H1 (cell line): ENCODE measurements at regions not wholly inside any gene's neighbourhood (a gene's known extent, or its start where the extent isn't known, plus 50 kb on each side); places are given as distances from the start of the nearest gene placed in this dataset.

Experiments used
- CTCF ChIA-PET: fragments of 300-600 bp; sonication (Branson Sonifier 250); formaldehyde crosslinking; loops from one replicate; lab custom pipeline; 2021; ENCODE audit not compliant: partially characterized antibody; lab: Charles Lee
- POLR2A ChIA-PET: fragments of 300-600 bp; sonication (Branson Sonifier 250); formaldehyde crosslinking; loops from one replicate; lab custom pipeline; 2021; ENCODE audit warnings: inconsistent platforms; ENCODE audit not compliant: partially characterized antibody; lab: Charles Lee
- DNase-seq, 2 experiments: peaks; one replicate each; pipeline versions ENCODE4 v3.0.0 to v3.0.0-alpha.2; 2010 to 2022; ENCODE audit warnings: low spot score in 2 of 2, low read depth in 1 of 2, mixed read lengths in 1 of 2
- FAIRE-seq: peaks from 2 replicates; lab custom pipeline; 2011; peaks lifted over from hg19 to GRCh38; lab: Jason Lieb, UNC
- H2AFZ ChIP-seq: 2 replicates; pipeline ENCODE4 v1.8.1; 2012; ENCODE audit warnings: low read length, inconsistent platforms
- H2AK5ac ChIP-seq: 2 replicates; pipeline ENCODE4 v1.6.1; 2013; ENCODE audit warnings: low read depth, low read length
- H2BK120ac ChIP-seq: replicated peaks from 2 replicates; pipeline ENCODE3; 2013; ENCODE audit warnings: low read depth, low read length, inconsistent platforms
- H2BK12ac ChIP-seq: 2 replicates; pipeline ENCODE4 v1.6.1; 2013; ENCODE audit warnings: low read depth, low read length
- H2BK15ac ChIP-seq: 2 replicates; pipeline ENCODE4 v1.6.1; 2013; ENCODE audit warnings: low read length
- H2BK20ac ChIP-seq: 2 replicates; pipeline ENCODE4 v1.6.1; 2013; ENCODE audit warnings: low read length
- H2BK5ac ChIP-seq: 2 replicates; pipeline ENCODE4 v1.6.1; 2013; ENCODE audit warnings: low read depth, low read length
- H3K14ac ChIP-seq: 2 replicates; pipeline ENCODE4 v1.6.1; 2013; ENCODE audit warnings: inconsistent platforms; ENCODE audit not compliant: insufficient read length
- H3K18ac ChIP-seq: 2 replicates; pipeline ENCODE4 v1.6.1; 2013; ENCODE audit warnings: low read length; ENCODE audit errors: extremely low read depth
- H3K23ac ChIP-seq: 2 replicates; pipeline ENCODE4 v1.6.1; 2013; ENCODE audit warnings: inconsistent platforms; ENCODE audit not compliant: insufficient read length
- H3K23me2 ChIP-seq: 2 replicates; pipeline ENCODE4 v1.6.1; 2013; ENCODE audit warnings: low read depth, low read length
- H3K27ac ChIP-seq: 2 replicates; pipeline ENCODE4 v1.6.1; 2011; ENCODE audit warnings: low read depth, low read length, inconsistent platforms
- H3K27me3 ChIP-seq, 4 experiments: replicated peaks in 1 of 4; 1 replicate in 1 of 4; 2 replicates in 3 of 4; pipeline versions ENCODE4 v1.6.1 to v1.8.1; 2011 to 2013; ENCODE audit warnings: low read length in 3 of 4, mild to moderate bottlenecking in 3 of 4, inconsistent platforms in 2 of 4, mixed read lengths in 2 of 4, moderate library complexity in 1 of 4; ENCODE audit not compliant: control insufficient read depth in 3 of 4, insufficient read depth in 3 of 4; ENCODE audit errors: extremely low read depth in 1 of 4
- H3K36me3 ChIP-seq, 4 experiments: 2 replicates each; pipeline versions ENCODE4 v1.6.1 to v1.8.1; 2011 to 2013; ENCODE audit warnings: mild to moderate bottlenecking in 4 of 4, low read length in 3 of 4, moderate library complexity in 2 of 4, control low read depth in 1 of 4, inconsistent platforms in 1 of 4; ENCODE audit not compliant: insufficient read depth in 4 of 4, control insufficient read depth in 2 of 4
- H3K4ac ChIP-seq: replicated peaks from 2 replicates; pipeline ENCODE3; 2013; ENCODE audit warnings: low read length, low read depth, mixed read lengths, inconsistent platforms; ENCODE audit not compliant: insufficient read length
- H3K4me1 ChIP-seq, 4 experiments: replicated peaks in 1 of 4; 1 replicate in 1 of 4; 2 replicates in 3 of 4; pipeline versions ENCODE4 v1.6.1 to v1.8.1; 2011 to 2013; ENCODE audit warnings: low read length in 3 of 4, inconsistent platforms in 2 of 4, mixed read lengths in 1 of 4; ENCODE audit not compliant: insufficient read depth in 4 of 4, control insufficient read depth in 3 of 4
- H3K4me2 ChIP-seq, 2 experiments: 2 replicates each; pipeline versions ENCODE4 v1.6.1 to v1.8.1; 2011 to 2013; ENCODE audit warnings: low read depth in 2 of 2, low read length in 2 of 2, control low read depth in 1 of 2, inconsistent platforms in 1 of 2, mild to moderate bottlenecking in 1 of 2; ENCODE audit not compliant: insufficient read depth in 1 of 2
- H3K4me3 ChIP-seq, 4 experiments: fragments of 200-600, 300-600 bp in 1 of 4; sonication (generic), shearing (Covaris generic), sonication (Bioruptor Twin) in 1 of 4; 2 replicates each; pipeline versions ENCODE4 v1.5.1 to v1.8.1; 2011 to 2016; ENCODE audit warnings: low read length in 4 of 4, low read depth in 3 of 4, control low read depth in 2 of 4, inconsistent platforms in 2 of 4, mild to moderate bottlenecking in 2 of 4, mixed read lengths in 1 of 4, moderate library complexity in 1 of 4; ENCODE audit not compliant: insufficient read depth in 2 of 4; ENCODE audit errors: extremely low read depth in 1 of 4
- H3K56ac ChIP-seq: replicated peaks from 2 replicates; pipeline ENCODE3; 2013; ENCODE audit warnings: low read depth, mild to moderate bottlenecking, mixed read lengths, low read length, inconsistent platforms; ENCODE audit not compliant: insufficient read length
- H3K79me1 ChIP-seq: 2 replicates; pipeline ENCODE4 v1.6.1; 2013; ENCODE audit warnings: low read depth, low read length, control low read depth
- H3K79me2 ChIP-seq, 2 experiments: 2 replicates each; pipeline versions ENCODE4 v1.6.1 to v1.8.1; 2012 to 2013; ENCODE audit warnings: low read length in 2 of 2, mild to moderate bottlenecking in 2 of 2, inconsistent platforms in 1 of 2; ENCODE audit not compliant: insufficient read depth in 2 of 2, control insufficient read depth in 1 of 2
- H3K9ac ChIP-seq, 4 experiments: replicated peaks in 1 of 4; 1 replicate in 1 of 4; 2 replicates in 3 of 4; pipeline versions ENCODE4 v1.6.1 to v1.8.1; 2011 to 2013; ENCODE audit warnings: low read depth in 3 of 4, low read length in 3 of 4, control low read depth in 2 of 4, mild to moderate bottlenecking in 2 of 4, moderate library complexity in 2 of 4, inconsistent platforms in 1 of 4; ENCODE audit errors: extremely low read depth in 1 of 4
- H3K9me3 ChIP-seq, 2 experiments: 2 replicates each; pipeline versions ENCODE4 v1.6.1 to v1.8.1; 2012 to 2013; ENCODE audit warnings: mild to moderate bottlenecking in 2 of 2, moderate library complexity in 2 of 2, control low read depth in 1 of 2, inconsistent platforms in 1 of 2, low read depth in 1 of 2, low read length in 1 of 2, mixed read lengths in 1 of 2; ENCODE audit not compliant: insufficient read depth in 2 of 2
- H4K20me1 ChIP-seq, 2 experiments: replicated peaks in 1 of 2; 2 replicates each; pipeline versions ENCODE3 to v1.8.1; 2011 to 2013; ENCODE audit warnings: inconsistent platforms in 2 of 2, low read length in 2 of 2, mild to moderate bottlenecking in 1 of 2; ENCODE audit not compliant: insufficient read depth in 2 of 2, control insufficient read depth in 1 of 2
- H4K5ac ChIP-seq: 2 replicates; pipeline ENCODE4 v1.6.1; 2013; ENCODE audit warnings: low read length, low read depth, mixed read lengths, inconsistent platforms; ENCODE audit not compliant: insufficient read length
- H4K8ac ChIP-seq: 2 replicates; pipeline ENCODE4 v1.8.0; 2013; ENCODE audit warnings: mild to moderate bottlenecking, moderate library complexity, low read length, inconsistent platforms; ENCODE audit not compliant: insufficient read depth; ENCODE audit errors: extremely low read depth
- H4K91ac ChIP-seq: replicated peaks from 2 replicates; pipeline ENCODE3; 2013; ENCODE audit warnings: low read length, mixed read lengths, inconsistent platforms; ENCODE audit not compliant: insufficient read length
- ASH2L ChIP-seq: fragments of 200-600, 300-600 bp; sonication (generic); IDR thresholded peaks from one replicate; pipeline ENCODE4 v1.7.1; 2017; ENCODE audit warnings: low read length
- CHD1 ChIP-seq: IDR thresholded peaks from 2 replicates; pipeline ENCODE4 v1.6.1; 2012; ENCODE audit warnings: low read depth, low read length, improper control_type of control experiment
- CHD2 ChIP-seq: IDR thresholded peaks from 2 replicates; pipeline ENCODE4 v1.6.1; 2012; ENCODE audit warnings: low read length, improper control_type of control experiment
- CTCF ChIP-seq, 3 experiments: IDR thresholded peaks; 1 replicate in 2 of 3; 2 replicates in 1 of 3; pipeline versions ENCODE4 v1.5.1 to v1.6.1; 2011; ENCODE audit warnings: low read length in 3 of 3, mild to moderate bottlenecking in 3 of 3, inconsistent platforms in 2 of 3, low read depth in 1 of 3, moderate library complexity in 1 of 3; ENCODE audit not compliant: insufficient read depth in 1 of 3; ENCODE audit errors: control extremely low read depth in 1 of 3
- EGR1 ChIP-seq: IDR thresholded peaks from 2 replicates; pipeline ENCODE4 v1.6.1; 2011; ENCODE audit warnings: low read depth, low read length, borderline replicate concordance
- FOSL1 ChIP-seq: IDR thresholded peaks from 2 replicates; pipeline ENCODE4 v1.6.1; 2011; ENCODE audit warnings: mild to moderate bottlenecking, low read depth, low read length, moderate library complexity; ENCODE audit not compliant: insufficient read depth
- JUN ChIP-seq: IDR thresholded peaks from 2 replicates; pipeline ENCODE4 v1.6.1; 2011; ENCODE audit warnings: low read depth, mild to moderate bottlenecking, improper control_type of control experiment, low read length
- JUND ChIP-seq: IDR thresholded peaks from 2 replicates; pipeline ENCODE4 v1.6.1; 2011; ENCODE audit warnings: mild to moderate bottlenecking, improper control_type of control experiment, low read length
- POLR2A ChIP-seq, 2 experiments: IDR thresholded peaks; 1 replicate in 1 of 2; 2 replicates in 1 of 2; pipeline ENCODE4 v1.6.1; 2011; ENCODE audit warnings: low read depth in 2 of 2, low read length in 2 of 2, mild to moderate bottlenecking in 2 of 2; ENCODE audit errors: control extremely low read depth in 1 of 2
- RXRA ChIP-seq: IDR thresholded peaks from 2 replicates; pipeline ENCODE4 v1.6.1; 2011; ENCODE audit warnings: low read depth, mild to moderate bottlenecking, low read length, moderate library complexity; ENCODE audit not compliant: insufficient read depth
- SIRT6 ChIP-seq: IDR thresholded peaks from one replicate; pipeline ENCODE4 v1.7.1; 2012; ENCODE audit warnings: low read length, inconsistent platforms
- SRF ChIP-seq: IDR thresholded peaks from 2 replicates; pipeline ENCODE4 v1.6.1; 2011; ENCODE audit warnings: mild to moderate bottlenecking, low read depth, low read length, moderate library complexity
- TAF1 ChIP-seq: IDR thresholded peaks from 2 replicates; pipeline ENCODE4 v1.6.1; 2011; ENCODE audit warnings: mild to moderate bottlenecking, low read depth, low read length
- WGBS, 2 experiments: shearing (Covaris generic) in 1 of 2; methylation state at CpG; one replicate each; pipeline versions ENCODE4 v1.1.6 to v1.1.7; 2013 to 2015; ENCODE audit warnings: low lambda C conversion rate in 2 of 2, mixed read lengths in 2 of 2, inconsistent platforms in 1 of 2, low coverage in 1 of 2, missing lambda C conversion rate in 1 of 2; ENCODE audit not compliant: insufficient replicate concordance in 2 of 2, insufficient coverage in 1 of 2, insufficient read length in 1 of 2; ENCODE audit errors: extremely low coverage in 1 of 2, missing lambda C conversion rate in 1 of 2; 5-methylcytosine and 5-hydroxymethylcytosine counted together
- TF ChIP-seq, protein P1 (sequence below): IDR thresholded peaks from 2 replicates; pipeline ENCODE4 v1.6.1; 2011; ENCODE audit warnings: low read depth, mild to moderate bottlenecking, low read length; ENCODE audit not compliant: insufficient read depth

DNA sequence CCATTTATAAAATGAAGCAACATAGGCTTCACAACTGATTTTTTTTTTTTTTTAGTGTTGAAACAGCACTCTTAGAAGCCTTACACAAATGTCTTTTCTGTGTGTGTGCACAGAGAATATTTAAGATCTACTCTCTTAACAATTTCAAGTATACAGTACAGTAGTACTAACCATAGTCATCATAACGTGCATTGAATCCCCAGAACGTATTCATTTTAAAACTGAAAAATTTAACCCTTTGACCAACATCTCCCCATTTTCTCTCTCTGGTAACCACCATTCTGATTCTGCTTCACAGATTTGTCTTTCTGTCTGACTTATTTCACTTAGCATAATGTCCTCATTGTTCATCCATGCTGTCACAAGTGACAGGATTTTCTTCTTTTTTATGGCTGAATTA lies 475.6 kb downstream of the RFPL4B start:
- Histone ChIP-seq H3K36me3 (no peaks in the 10 kb centered on the region), H4K8ac (no peak overlapping the region), H3K9ac (no peak overlapping the region), H3K14ac (no peak overlapping the region), H2BK12ac (no peak overlapping the region), H2AFZ (no peak overlapping the region), H2AK5ac (no peak overlapping the region), H4K20me1 (no peaks in the 10 kb centered on the region), H3K18ac (no peak overlapping the region), H3K9me3 (no peaks in the 10 kb centered on the region), H4K91ac (no peak overlapping the region), H3K23me2 (no peaks in the 10 kb centered on the region; the same call in 1 of the 2 replicates), H3K4me3 (no peak overlapping the region), H3K4ac (no peak overlapping the region), H3K27me3 (no peaks in the 10 kb centered on the region), H4K5ac (no peak overlapping the region), H3K23ac (no peak overlapping the region), H2BK15ac (no peak overlapping the region), H3K27ac (no peak overlapping the region), H3K79me1 (no peaks in the 10 kb centered on the region), H3K4me1 (peaks cover 0 to 2% (median under 1%) of the 10 kb centered on the region in 4 experiments; a peak in 2 of 7 replicates), H2BK5ac (no peak overlapping the region), H3K56ac (no peak overlapping the region), H2BK20ac (no peak overlapping the region), H3K4me2 (no peak overlapping the region), H2BK120ac (no peak overlapping the region), H3K79me2 (no peaks in the 10 kb centered on the region)
- DNase-seq (no peak), FAIRE-seq (no peak)
- 94% methylated on average over 2 of the region's 2 CpGs; no CpG with 5 or more reads in 1 of the 2 experiments for WGBS, 2 experiments
- POLR2A ChIA-PET: no interaction called here
- CTCF ChIA-PET: no interaction called here
- TF ChIP-seq CTCF (IDR thresholded peaks at IDR 0.05; ENCODE audit: control extremely low read depth in 1 of 3, insufficient read depth in 1 of 3, low read depth in 1 of 3, low read length in 3 of 3) (no peak), JUN (no peak), SRF (no peak), ASH2L (no peak), POLR2A (IDR thresholded peaks at IDR 0.05; ENCODE audit: control extremely low read depth in 1 of 2, low read depth in 2 of 2, low read length in 2 of 2) (no peak), CHD1 (no peak), SIRT6 (no peak), JUND (no peak), EGR1 (no peak), FOSL1 (no peak), RXRA (no peak), TAF1 (no peak), CHD2 (no peak)
- TF ChIP-seq, protein P1, sequence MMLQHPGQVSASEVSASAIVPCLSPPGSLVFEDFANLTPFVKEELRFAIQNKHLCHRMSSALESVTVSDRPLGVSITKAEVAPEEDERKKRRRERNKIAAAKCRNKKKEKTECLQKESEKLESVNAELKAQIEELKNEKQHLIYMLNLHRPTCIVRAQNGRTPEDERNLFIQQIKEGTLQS: no peak
